ENCODE measurements at regions not wholly inside any gene's neighbourhood (a gene's known extent, or its start where the extent isn't known, plus 50 kb on each side); places are given as distances from the start of the nearest gene placed in this dataset.
A peak's percentile ranks its signal among the peaks of the same experiment; 100 is the strongest.

GRCh38 chr4:137631605-137632004 lies 99.3 kb upstream of the PCDH18 start:
- Mint-ChIP-seq H3K27me3 (no peaks in the 10 kb centered on the region), H3K27ac (no peak overlapping the region), H3K4me1 (no peaks in the 10 kb centered on the region), H3K4me3 (no peak overlapping the region), H3K9me3 (no peaks in the 10 kb centered on the region), H3K36me3 (no peaks in the 10 kb centered on the region)
- ATAC-seq, result peak; percentile 27

DNA sequence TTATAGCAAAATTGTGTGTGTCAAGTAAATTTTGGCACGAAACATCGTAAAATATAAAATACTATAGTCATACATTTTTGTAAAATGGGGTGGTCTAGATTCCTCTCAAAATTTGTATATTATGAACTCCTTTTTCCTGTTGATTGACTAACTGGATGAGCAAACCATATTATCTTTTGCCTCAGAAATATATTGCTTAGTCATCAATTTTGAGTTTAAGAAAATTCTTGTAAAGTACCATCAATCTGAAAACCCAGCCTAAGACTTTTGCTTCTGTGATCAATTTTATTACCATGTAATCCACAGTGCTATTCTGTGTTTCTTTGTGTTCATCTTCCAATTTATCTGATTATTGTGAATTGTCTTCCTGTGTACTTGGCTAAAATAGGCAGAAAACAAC lies 98.0 kb upstream of the PCDH18 start:
- Mint-ChIP-seq H3K36me3 (no peaks in the 10 kb centered on the region), H3K4me3 (no peak overlapping the region), H3K27me3 (no peaks in the 10 kb centered on the region), H3K27ac (no peak overlapping the region), H3K9me3 (no peaks in the 10 kb centered on the region), H3K4me1 (no peaks in the 10 kb centered on the region)
- ATAC-seq, result no peak

DNA sequence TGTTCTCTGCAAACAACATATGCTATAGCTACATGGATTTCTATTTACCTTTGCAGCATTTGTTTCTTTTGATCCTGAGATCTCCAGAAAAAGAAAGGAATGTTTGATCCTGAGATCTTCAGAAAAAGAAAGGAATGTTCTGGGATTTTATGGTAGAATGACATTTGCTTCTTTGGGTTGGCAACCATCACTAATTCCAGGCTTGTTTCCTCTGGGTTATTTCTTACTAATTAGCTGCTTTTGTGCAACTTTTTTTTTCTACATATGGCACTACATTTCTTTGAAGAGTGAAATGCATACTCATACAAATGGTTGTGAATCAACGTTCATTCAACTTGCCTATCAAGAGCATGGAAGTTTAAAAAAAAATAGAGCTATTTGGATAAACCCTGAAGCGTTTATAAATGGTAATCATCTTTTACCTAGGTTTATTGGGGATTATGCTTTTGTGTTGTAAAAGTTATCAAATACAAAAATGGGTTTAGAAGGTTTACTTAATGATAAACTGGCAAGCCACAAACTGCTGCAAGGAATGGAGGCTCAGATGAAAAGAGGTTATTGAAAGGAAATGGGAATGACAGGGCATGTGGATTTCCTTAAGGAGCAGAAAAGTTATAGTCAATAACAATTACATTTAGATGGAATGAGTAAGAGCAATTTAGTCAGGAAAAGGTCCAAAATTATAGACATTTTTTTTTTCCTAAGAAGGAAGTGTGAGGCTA lies 95.6 kb upstream of the PCDH18 start:
- no peaks in the 10 kb centered on the region for H3K36me3 Mint-ChIP-seq
- no peak overlapping the region for H3K27ac Mint-ChIP-seq
- H3K9me3 Mint-ChIP-seq, result no peaks in the 10 kb centered on the region
- no peaks in the 10 kb centered on the region for H3K4me1 Mint-ChIP-seq
- H3K4me3 Mint-ChIP-seq, result no peak overlapping the region
- no peaks in the 10 kb centered on the region for H3K27me3 Mint-ChIP-seq
- ATAC-seq, result no peak

GRCh38 chr4:137626942-137627738 lies 94.8 kb upstream of the PCDH18 start:
- no peak for ATAC-seq
- Mint-ChIP-seq H3K4me3 (no peak overlapping the region), H3K27ac (no peak overlapping the region)

DNA sequence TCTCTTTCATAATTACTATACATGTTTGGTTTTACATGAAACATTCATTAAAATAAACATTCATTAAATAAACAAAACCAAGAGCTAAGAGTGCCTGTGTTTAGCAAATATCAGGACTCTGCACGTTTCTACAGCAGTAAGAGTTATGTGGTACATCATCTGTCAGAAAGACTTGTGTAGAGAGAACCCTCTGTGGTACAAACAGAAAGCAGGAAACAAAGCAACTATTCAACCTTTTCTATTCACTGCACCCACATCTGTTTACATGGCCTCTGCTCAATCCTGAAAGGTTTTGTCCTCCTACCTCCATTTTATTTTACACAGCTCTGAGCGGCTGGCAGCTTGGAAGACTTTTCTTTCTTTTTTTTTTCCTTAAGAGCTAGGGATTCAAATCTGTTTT lies 90.7 kb upstream of the PCDH18 start:
- H3K4me1 Mint-ChIP-seq, result no peaks in the 10 kb centered on the region
- H3K27me3 Mint-ChIP-seq, result no peaks in the 10 kb centered on the region
- no peaks in the 10 kb centered on the region for H3K36me3 Mint-ChIP-seq
- no peak for ATAC-seq
- H3K27ac Mint-ChIP-seq, result no peak overlapping the region
- no peak overlapping the region for H3K4me3 Mint-ChIP-seq
- H3K9me3 Mint-ChIP-seq, result no peaks in the 10 kb centered on the region

More at GRCh38 chr4:137626942-137627738, 94.8 kb upstream of the PCDH18 start:
- Mint-ChIP-seq H3K27me3 (no peaks in the 10 kb centered on the region), H3K4me1 (no peaks in the 10 kb centered on the region), H3K36me3 (no peaks in the 10 kb centered on the region), H3K9me3 (no peaks in the 10 kb centered on the region)

- Mint-ChIP-seq H3K9me3 (no peaks in the 10 kb centered on the region), H3K27ac (no peak overlapping the region), H3K27me3 (no peaks in the 10 kb centered on the region), H3K36me3 (no peaks in the 10 kb centered on the region), H3K4me3 (no peak overlapping the region), H3K4me1 (no peaks in the 10 kb centered on the region)
- ATAC-seq, result no peak
These were observed 88.8 kb upstream of the PCDH18 start for GRCh38 chr4:137621056-137621455.

DNA sequence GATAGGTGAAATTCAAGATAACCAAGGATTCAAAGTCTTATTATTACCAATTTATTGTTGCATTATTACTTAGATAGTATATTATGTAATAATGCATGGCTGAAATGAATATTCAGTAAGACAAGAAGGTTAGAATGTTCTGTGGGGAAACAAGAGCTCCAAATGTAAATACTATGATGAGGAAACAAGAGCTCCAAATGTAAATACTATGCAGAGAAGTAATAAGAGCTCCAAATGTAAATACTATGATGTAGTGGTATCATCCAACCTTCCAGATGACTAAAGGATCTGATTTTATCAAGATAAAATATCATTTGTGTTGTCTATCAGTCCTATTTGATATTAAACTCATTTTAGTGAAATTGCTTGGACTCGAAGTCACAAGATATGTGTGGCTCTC lies 82.2 kb upstream of the PCDH18 start:
- no peak overlapping the region for H3K4me3 Mint-ChIP-seq
- no peaks in the 10 kb centered on the region for H3K27me3 Mint-ChIP-seq
- H3K9me3 Mint-ChIP-seq, result peaks cover 3% of the 10 kb centered on the region
- no peaks in the 10 kb centered on the region for H3K36me3 Mint-ChIP-seq
- H3K4me1 Mint-ChIP-seq, result no peaks in the 10 kb centered on the region
- no peak for ATAC-seq
- H3K27ac Mint-ChIP-seq, result no peak overlapping the region

DNA sequence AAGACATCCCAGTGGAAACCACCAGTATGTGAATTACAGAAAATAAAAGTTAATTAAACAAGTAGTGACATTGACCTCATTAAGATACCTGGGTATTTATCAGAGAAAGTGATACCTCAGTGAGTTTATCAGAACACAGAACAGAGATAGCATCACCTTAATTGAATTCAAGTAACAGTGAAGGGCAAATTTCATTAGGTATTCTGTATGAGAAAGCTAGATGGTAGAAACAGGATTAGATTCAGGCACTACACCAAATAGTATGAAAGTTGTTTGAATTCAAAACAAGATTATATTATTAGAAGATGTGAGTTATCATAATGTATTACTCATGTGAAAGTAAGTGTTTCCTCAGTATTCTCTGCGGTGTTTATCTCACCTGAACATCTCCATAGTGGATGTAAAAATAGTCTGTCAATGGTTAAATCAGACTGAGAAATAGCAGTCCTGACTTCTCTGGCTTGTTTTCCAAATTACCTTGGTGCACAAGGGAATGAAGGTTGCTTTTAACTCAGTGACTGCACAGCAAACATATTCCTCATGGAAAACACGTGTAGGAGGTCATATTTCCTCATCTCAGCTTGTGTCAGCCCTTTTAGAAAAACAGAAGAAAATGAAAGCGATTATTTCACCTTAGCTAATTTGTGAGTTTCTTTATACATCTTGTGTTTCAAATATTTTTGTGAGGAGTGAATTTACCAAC lies 79.9 kb upstream of the PCDH18 start:
- H3K4me3 Mint-ChIP-seq, result no peak overlapping the region
- no peak for ATAC-seq
- H3K27ac Mint-ChIP-seq, result no peak overlapping the region

GRCh38 chr4:137610960-137611359 lies 78.7 kb upstream of the PCDH18 start:
- no peak overlapping the region for H3K4me3 Mint-ChIP-seq
- H3K27me3 Mint-ChIP-seq, result no peaks in the 10 kb centered on the region
- H3K4me1 Mint-ChIP-seq, result no peaks in the 10 kb centered on the region
- H3K27ac Mint-ChIP-seq, result no peak overlapping the region
- ATAC-seq, result no peak
- peaks cover 3% of the 10 kb centered on the region for H3K9me3 Mint-ChIP-seq
- H3K36me3 Mint-ChIP-seq, result no peaks in the 10 kb centered on the region

More for the DNA sequence above, 79.9 kb upstream of the PCDH18 start:
- peaks cover 3% of the 10 kb centered on the region for H3K9me3 Mint-ChIP-seq
- no peaks in the 10 kb centered on the region for H3K36me3 Mint-ChIP-seq
- H3K27me3 Mint-ChIP-seq, result no peaks in the 10 kb centered on the region
- H3K4me1 Mint-ChIP-seq, result no peaks in the 10 kb centered on the region

DNA sequence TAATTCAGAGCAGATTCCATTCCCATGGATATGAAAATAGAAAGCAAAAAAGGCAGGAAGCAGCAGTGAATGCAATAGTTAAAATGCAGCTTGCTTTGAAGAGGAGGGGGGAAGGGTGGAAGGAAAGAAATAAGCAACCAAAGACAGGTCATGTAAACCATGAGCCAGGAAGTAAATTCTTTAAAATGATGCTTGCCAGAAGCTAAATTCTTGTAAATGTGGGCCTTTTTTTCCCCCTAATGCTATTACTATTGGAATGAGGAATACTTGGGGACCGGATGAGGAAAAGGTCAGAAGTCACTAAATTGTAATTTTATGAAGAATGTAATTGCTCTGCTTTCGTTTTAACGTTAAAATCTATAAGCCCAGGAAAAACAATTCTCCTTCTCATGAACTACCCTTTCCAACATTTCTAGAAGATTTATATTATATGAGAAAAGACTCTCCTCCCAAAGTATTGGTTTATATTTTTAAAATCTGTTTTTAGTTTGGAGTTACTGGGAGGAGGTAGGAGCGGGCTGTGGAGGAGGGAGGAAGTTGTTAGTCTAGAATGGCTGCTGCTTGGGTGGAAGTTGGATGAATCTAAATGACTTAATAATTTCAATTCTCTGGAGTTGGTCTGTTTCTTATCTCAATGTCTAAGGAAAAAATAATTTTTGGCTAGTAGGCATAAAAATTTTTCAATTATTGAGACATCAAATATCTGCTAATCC lies 77.6 kb upstream of the PCDH18 start:
- Mint-ChIP-seq H3K9me3 (peaks cover 5% of the 10 kb centered on the region), H3K27me3 (no peaks in the 10 kb centered on the region), H3K4me1 (no peaks in the 10 kb centered on the region), H3K27ac (no peak overlapping the region), H3K36me3 (no peaks in the 10 kb centered on the region), H3K4me3 (no peak overlapping the region)
- no peak for ATAC-seq

- ATAC-seq, result no peak
- Mint-ChIP-seq H3K9me3 (peaks cover 3% of the 10 kb centered on the region), H3K27me3 (no peaks in the 10 kb centered on the region), H3K36me3 (no peaks in the 10 kb centered on the region), H3K4me3 (no peak overlapping the region), H3K4me1 (no peaks in the 10 kb centered on the region), H3K27ac (no peak overlapping the region)
These were observed 75.8 kb upstream of the PCDH18 start for GRCh38 chr4:137608085-137608484.

DNA sequence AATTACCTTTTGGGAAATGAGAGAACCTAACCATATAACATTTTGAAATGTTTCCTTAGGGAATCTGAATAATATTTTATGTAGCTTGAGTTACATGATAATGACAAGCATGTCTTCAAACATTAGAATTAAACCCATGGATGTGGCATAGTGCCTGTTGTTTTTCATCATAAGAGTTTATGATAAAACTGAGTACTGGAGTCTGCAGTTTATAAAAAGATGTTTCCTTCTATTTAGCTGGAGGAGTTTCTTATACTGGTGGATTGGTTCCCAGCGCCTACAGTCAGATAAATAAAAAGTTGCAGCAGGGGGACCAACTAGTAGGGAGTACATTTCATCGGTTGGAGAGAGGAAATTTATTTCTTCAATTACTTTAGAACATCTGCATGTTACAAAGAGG lies 70.1 kb upstream of the PCDH18 start:
- no peak for ATAC-seq
- Mint-ChIP-seq H3K4me1 (no peaks in the 10 kb centered on the region), H3K4me3 (no peak overlapping the region), H3K36me3 (no peaks in the 10 kb centered on the region), H3K27me3 (no peaks in the 10 kb centered on the region), H3K9me3 (peaks cover 3% of the 10 kb centered on the region), H3K27ac (no peak overlapping the region)

- H3K4me1 Mint-ChIP-seq, result no peaks in the 10 kb centered on the region
- ATAC-seq, result no peak
- H3K4me3 Mint-ChIP-seq, result no peak overlapping the region
- peaks cover 3% of the 10 kb centered on the region for H3K9me3 Mint-ChIP-seq
- H3K27ac Mint-ChIP-seq, result no peak overlapping the region
- no peaks in the 10 kb centered on the region for H3K27me3 Mint-ChIP-seq
- no peaks in the 10 kb centered on the region for H3K36me3 Mint-ChIP-seq
These were observed 69.6 kb upstream of the PCDH18 start for GRCh38 chr4:137601934-137602333.

GRCh38 chr4:137599734-137600133 lies 67.4 kb upstream of the PCDH18 start:
- Mint-ChIP-seq H3K36me3 (no peaks in the 10 kb centered on the region), H3K4me3 (no peak overlapping the region), H3K4me1 (no peaks in the 10 kb centered on the region), H3K27me3 (no peaks in the 10 kb centered on the region), H3K9me3 (no peaks in the 10 kb centered on the region), H3K27ac (no peak overlapping the region)
- no peak for ATAC-seq

- no peak overlapping the region for H3K27ac Mint-ChIP-seq
These were observed 65.6 kb upstream of the PCDH18 start for GRCh38 chr4:137597752-137598430.

More at GRCh38 chr4:137597752-137598430, 65.6 kb upstream of the PCDH18 start:
- ATAC-seq, result no peak
- no peaks in the 10 kb centered on the region for H3K4me1 Mint-ChIP-seq
- no peaks in the 10 kb centered on the region for H3K36me3 Mint-ChIP-seq
- no peak overlapping the region for H3K4me3 Mint-ChIP-seq
- H3K9me3 Mint-ChIP-seq, result no peaks in the 10 kb centered on the region
- no peaks in the 10 kb centered on the region for H3K27me3 Mint-ChIP-seq
